Lower leg skin (tissue), 3 donors: ENCODE measurements at regions not wholly inside any gene's neighbourhood (a gene's known extent, or its start where the extent isn't known, plus 50 kb on each side); places are given as distances from the start of the nearest gene placed in this dataset.

Experiments used
- CTCF ChIP-seq, 3 donors: fragments of 450-650 bp; IDR thresholded peaks; one replicate each; pipeline ENCODE4 v1.5.1; 2016; ENCODE audit warnings: antibody characterized with exemption in 3 of 3, mild to moderate bottlenecking in 3 of 3, moderate library complexity in 2 of 3
- POLR2A ChIP-seq, 2 donors: fragments of 450-650 bp; IDR thresholded peaks; one replicate each; pipeline ENCODE4 v1.6.1; 2016 to 2017; ENCODE audit warnings: antibody characterized with exemption in 2 of 2, mild to moderate bottlenecking in 1 of 2, moderate library complexity in 1 of 2

GRCh38 chr6:105740946-105741645 is 338.2 kb upstream of the PREP start:
- no peak for TF ChIP-seq CTCF (IDR thresholded peaks at IDR 0.05)
- TF ChIP-seq POLR2A (IDR thresholded peaks at IDR 0.05): no peak
